ENCODE measurements at regions not wholly inside any gene's neighbourhood (a gene's known extent, or its start where the extent isn't known, plus 50 kb on each side); places are given as distances from the start of the nearest gene placed in this dataset.

DNA sequence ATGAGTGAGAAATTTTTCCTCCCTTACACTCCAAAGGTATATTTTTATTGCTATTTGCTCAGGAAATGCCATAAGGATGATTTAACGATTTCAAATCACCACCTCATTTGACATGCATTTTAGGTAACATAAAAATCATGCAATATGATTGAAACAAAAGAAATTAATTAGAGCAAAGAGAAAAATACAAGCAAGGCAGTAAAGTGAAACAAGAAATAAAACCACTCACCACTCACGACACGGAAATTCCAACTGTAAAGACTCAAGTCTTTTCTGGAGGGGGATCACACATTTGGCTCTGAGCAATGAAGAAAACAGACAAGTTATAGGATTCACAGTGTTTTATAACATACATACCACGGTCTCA lies 86.8 kb upstream of the ARHGAP29 start:
- POLR2A ChIA-PET, result no interaction called here
- Mint-ChIP-seq H3K27ac (no peak overlapping the region), H3K27me3 (peaks cover 32% of the 10 kb centered on the region), H3K4me1 (peaks cover 3% of the 10 kb centered on the region), H3K4me3 (no peak overlapping the region), H3K36me3 (ENCODE audit: low read depth) (no peaks in the 10 kb centered on the region), H3K9me3 (ENCODE audit: low read depth) (no peaks in the 10 kb centered on the region)
- no peak for ATAC-seq
- intact Hi-C loops (cut with DNase I, micrococcal nuclease), result no loop called here
- DNase-seq, result no peak
- CTCF ChIA-PET, result interaction anchor here (0.7 kb wide), 1 partner anchor 278 kb away, joined by 3 read pairs; no protein-coding TSS in a partner anchor

GRCh38 chr1:94323311-94324177 lies 86.2 kb upstream of the ARHGAP29 start:
- DNase-seq, result no peak
- Mint-ChIP-seq H3K4me3 (no peak overlapping the region), H3K4me1 (peaks cover 3% of the 10 kb centered on the region), H3K9me3 (ENCODE audit: low read depth) (no peaks in the 10 kb centered on the region), H3K36me3 (ENCODE audit: low read depth) (no peaks in the 10 kb centered on the region), H3K27ac (no peak overlapping the region), H3K27me3 (peaks cover 30% of the 10 kb centered on the region)
- intact Hi-C loops (cut with DNase I, micrococcal nuclease), result no loop called here
- ATAC-seq, result no peak
- ChIA-PET POLR2A (no interaction called here), CTCF (no interaction called here)

- CTCF ChIA-PET, result interaction anchor here (0.6 kb wide), 1 partner anchor 273 kb away, joined by 3 read pairs; no protein-coding TSS in a partner anchor
- no peak for DNase-seq
- Mint-ChIP-seq H3K4me1 (peaks cover 3% of the 10 kb centered on the region), H3K36me3 (ENCODE audit: low read depth) (no peaks in the 10 kb centered on the region), H3K27ac (no peak overlapping the region), H3K4me3 (no peak overlapping the region), H3K9me3 (ENCODE audit: low read depth) (no peaks in the 10 kb centered on the region), H3K27me3 (peaks cover 24% of the 10 kb centered on the region)
- POLR2A ChIA-PET, result no interaction called here
- ATAC-seq, result no peak
- intact Hi-C loops (cut with DNase I, micrococcal nuclease), result no loop called here
Measured at GRCh38 chr1:94322696-94323095, 85.3 kb upstream of the ARHGAP29 start.

DNA sequence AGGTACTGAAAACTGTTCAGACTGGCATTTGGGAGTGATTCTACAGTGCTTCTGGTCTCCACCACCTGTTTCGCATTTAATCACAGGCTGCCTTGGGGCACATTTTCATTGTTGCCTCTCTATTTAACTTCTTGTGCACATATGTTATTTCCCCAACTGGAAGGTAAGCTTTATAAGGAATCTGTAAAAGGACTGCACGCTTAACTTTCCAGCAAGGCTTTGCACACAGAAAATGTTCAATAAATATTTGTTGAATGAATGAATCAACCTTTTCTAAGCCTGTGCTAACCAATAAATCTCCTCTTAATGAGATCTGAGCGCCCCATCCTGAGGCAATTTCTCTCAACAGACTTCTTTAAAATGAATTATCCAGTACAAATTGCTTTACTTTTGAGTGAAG lies 84.3 kb upstream of the ARHGAP29 start:
- ATAC-seq, result no peak
- H3K9me3 Mint-ChIP-seq (ENCODE audit: low read depth), result no peaks in the 10 kb centered on the region
- H3K27me3 Mint-ChIP-seq, result peaks cover 14% of the 10 kb centered on the region
- no peaks in the 10 kb centered on the region for H3K36me3 Mint-ChIP-seq (ENCODE audit: low read depth)
- ChIA-PET CTCF (interaction anchor here (1.9 kb wide), 1 partner anchor 13 kb away, joined by 5 read pairs; no protein-coding TSS in a partner anchor), POLR2A (no interaction called here)
- intact Hi-C loops (cut with DNase I, micrococcal nuclease), result no loop called here
- no peak overlapping the region for H3K27ac Mint-ChIP-seq
- no peaks in the 10 kb centered on the region for H3K4me1 Mint-ChIP-seq
- DNase-seq, result no peak
- no peak overlapping the region for H3K4me3 Mint-ChIP-seq

DNA sequence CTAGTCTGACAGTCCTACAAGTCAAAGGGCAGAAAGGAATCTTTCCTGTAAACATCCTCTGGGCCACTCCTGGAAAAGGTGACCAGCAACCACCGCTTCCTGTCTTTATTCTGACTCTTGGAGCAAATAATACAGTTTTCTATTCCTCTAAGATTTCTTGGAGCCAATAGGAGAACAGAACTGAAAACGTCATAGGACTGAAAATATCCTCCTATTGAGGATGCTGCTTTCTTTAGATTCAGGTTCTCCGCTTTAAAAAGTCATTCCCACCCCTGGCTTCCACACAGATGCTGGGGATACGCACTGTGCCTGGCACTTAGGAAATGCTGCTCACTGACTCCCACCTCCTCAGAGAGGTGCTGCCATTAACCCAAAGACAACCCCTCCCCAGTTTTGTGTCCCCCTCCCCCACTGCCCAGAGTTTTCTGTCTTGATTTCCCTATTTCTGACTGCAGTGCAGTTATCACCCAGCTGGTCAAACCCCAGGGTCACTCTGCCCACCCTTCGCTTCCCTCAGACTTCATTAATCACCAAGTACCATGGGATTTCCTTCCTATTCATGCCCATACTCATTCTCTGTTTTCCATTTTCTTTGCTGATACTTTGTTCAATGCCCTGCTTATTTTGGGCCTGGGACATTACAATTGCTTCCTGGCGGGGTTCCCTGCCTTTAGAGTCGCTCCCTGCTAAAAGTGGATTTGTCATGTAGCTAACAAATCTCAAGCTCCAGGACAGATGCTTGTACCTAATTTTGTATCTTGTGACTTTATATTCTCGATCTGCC lies 82.1 kb upstream of the ARHGAP29 start:
- DNase-seq, result no peak
- intact Hi-C loops (cut with DNase I, micrococcal nuclease), result no loop called here
- Mint-ChIP-seq H3K4me3 (no peak overlapping the region), H3K27ac (no peak overlapping the region), H3K27me3 (peaks cover 9% of the 10 kb centered on the region), H3K36me3 (ENCODE audit: low read depth) (no peaks in the 10 kb centered on the region), H3K9me3 (ENCODE audit: low read depth) (no peaks in the 10 kb centered on the region), H3K4me1 (no peaks in the 10 kb centered on the region)
- no peak for ATAC-seq
- ChIA-PET POLR2A (no interaction called here), CTCF (interaction anchor here (0.7 kb wide), 1 partner anchor 223 kb away, joined by 3 read pairs; no protein-coding TSS in a partner anchor)

GRCh38 chr1:94318505-94319030 lies 81.2 kb upstream of the ARHGAP29 start:
- no peak overlapping the region for H3K27ac Mint-ChIP-seq
- H3K9me3 Mint-ChIP-seq (ENCODE audit: low read depth), result no peaks in the 10 kb centered on the region
- H3K36me3 Mint-ChIP-seq (ENCODE audit: low read depth), result no peaks in the 10 kb centered on the region
- H3K4me1 Mint-ChIP-seq, result no peaks in the 10 kb centered on the region
- ATAC-seq (no peak), DNase-seq (no peak)
- intact Hi-C loops (cut with DNase I, micrococcal nuclease), result no loop called here
- ChIA-PET POLR2A (no interaction called here), CTCF (no interaction called here)
- H3K4me3 Mint-ChIP-seq, result no peak overlapping the region
- peaks cover 9% of the 10 kb centered on the region for H3K27me3 Mint-ChIP-seq

- intact Hi-C loops (cut with DNase I, micrococcal nuclease), result no loop called here
- no peaks in the 10 kb centered on the region for H3K9me3 Mint-ChIP-seq (ENCODE audit: low read depth)
- no peaks in the 10 kb centered on the region for H3K4me1 Mint-ChIP-seq
- ChIA-PET POLR2A (no interaction called here), CTCF (interaction anchor here (1.2 kb wide), 1 partner anchor 10 kb away, joined by 3 read pairs; no protein-coding TSS in a partner anchor)
- H3K27me3 Mint-ChIP-seq, result peaks cover 7% of the 10 kb centered on the region
- no peak for ATAC-seq
- no peak for DNase-seq
- no peaks in the 10 kb centered on the region for H3K36me3 Mint-ChIP-seq (ENCODE audit: low read depth)
- H3K4me3 Mint-ChIP-seq, result no peak overlapping the region
- no peak overlapping the region for H3K27ac Mint-ChIP-seq
Measured at GRCh38 chr1:94317790-94318188, 80.4 kb upstream of the ARHGAP29 start.

DNA sequence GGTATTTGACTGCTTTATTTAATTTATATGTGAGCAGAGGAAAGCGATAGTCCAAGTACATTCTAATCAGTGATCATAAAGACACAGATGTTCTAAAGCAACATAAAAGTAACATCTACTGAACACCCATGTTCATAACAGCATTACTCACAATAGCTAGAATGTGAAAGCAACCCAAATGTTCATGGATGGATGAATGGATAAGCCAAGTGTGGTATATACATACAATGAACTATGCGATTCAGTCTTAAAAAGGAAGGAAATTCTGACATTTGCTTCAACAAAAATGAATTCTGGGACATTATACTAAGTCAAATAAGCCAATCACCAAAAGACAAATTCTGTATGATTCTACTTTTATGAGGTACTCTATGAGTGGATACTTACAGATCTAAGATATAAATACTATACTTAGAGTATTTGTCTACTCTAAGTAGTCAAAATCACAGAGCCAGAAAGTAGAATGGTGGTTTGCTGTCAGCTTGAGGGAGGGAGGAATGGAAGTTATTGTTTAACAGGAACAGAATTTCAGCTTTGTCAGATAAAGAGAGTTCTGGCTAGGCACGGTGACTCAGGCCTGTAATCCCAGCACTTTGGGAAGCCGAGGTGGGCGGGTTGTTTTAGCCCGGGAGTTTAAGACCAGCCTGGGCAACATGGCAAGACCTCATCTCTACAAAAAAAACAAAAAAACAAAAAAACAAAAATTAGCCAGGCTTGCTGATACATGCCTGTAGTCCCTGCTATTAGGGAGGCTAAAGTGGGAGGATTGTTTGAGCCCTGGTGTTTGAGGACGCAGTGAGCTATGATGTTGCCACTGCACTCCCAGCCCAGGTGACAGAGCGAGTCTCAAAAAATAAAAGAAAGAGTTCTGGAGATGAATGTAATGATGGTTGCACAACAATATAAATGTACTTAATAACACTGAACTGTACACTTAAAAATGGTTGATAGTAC lies 79.7 kb upstream of the ARHGAP29 start:
- Mint-ChIP-seq H3K9me3 (ENCODE audit: low read depth) (no peaks in the 10 kb centered on the region), H3K4me1 (no peaks in the 10 kb centered on the region), H3K4me3 (no peak overlapping the region), H3K27me3 (peaks cover 3% of the 10 kb centered on the region), H3K27ac (no peak overlapping the region), H3K36me3 (ENCODE audit: low read depth) (no peaks in the 10 kb centered on the region)
- ChIA-PET POLR2A (no interaction called here), CTCF (interaction anchor here (1.2 kb wide), 1 partner anchor 11 kb away, joined by 3 read pairs; no protein-coding TSS in a partner anchor)
- ATAC-seq (no peak), DNase-seq (no peak)
- intact Hi-C loops (cut with DNase I, micrococcal nuclease), result no loop called here

GRCh38 chr1:94316183-94316582 lies 78.8 kb upstream of the ARHGAP29 start:
- CTCF ChIA-PET, result interaction anchor here (0.6 kb wide), 1 partner anchor 207 kb away, joined by 3 read pairs; no protein-coding TSS in a partner anchor
- Mint-ChIP-seq H3K9me3 (ENCODE audit: low read depth) (no peaks in the 10 kb centered on the region), H3K4me1 (no peaks in the 10 kb centered on the region), H3K27me3 (peaks cover 3% of the 10 kb centered on the region), H3K27ac (no peak overlapping the region), H3K36me3 (ENCODE audit: low read depth) (no peaks in the 10 kb centered on the region), H3K4me3 (no peak overlapping the region)
- intact Hi-C loops (cut with DNase I, micrococcal nuclease), result no loop called here
- POLR2A ChIA-PET, result no interaction called here
- ATAC-seq (no peak), DNase-seq (no peak)

DNA sequence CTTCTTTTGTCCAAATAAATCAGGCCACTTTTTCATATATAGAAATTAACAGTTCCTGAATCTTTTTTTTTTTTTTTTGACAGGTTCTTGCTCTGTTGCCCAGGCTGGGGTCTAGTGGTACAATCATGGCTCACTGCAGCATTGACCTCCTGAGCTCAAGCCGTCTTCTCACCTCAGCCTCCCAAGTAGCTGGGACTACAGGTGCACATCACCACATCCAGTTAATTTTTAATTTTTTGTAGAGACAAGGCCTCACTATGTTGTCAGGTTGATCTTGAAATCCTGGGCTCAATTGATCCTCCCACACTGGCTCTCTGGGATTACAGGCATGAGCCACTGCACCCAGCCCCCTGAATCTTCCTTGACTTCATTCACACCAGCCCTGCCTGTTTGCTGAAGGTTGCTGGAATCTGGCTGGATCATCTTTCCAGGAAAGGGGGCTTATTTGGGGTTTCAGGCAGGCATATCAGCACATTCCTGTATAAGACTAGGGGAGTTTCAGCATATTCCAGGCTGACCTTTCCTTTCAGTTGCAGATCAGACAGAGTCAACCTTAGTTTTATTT lies 78.2 kb upstream of the ARHGAP29 start:
- intact Hi-C loops (cut with DNase I, micrococcal nuclease), result no loop called here
- ChIA-PET POLR2A (no interaction called here), CTCF (interaction anchor here (0.6 kb wide), 1 partner anchor 208 kb away, joined by 3 read pairs; no protein-coding TSS in a partner anchor)
- Mint-ChIP-seq H3K27ac (no peak overlapping the region), H3K4me1 (no peaks in the 10 kb centered on the region), H3K27me3 (peaks cover 3% of the 10 kb centered on the region), H3K9me3 (ENCODE audit: low read depth) (no peaks in the 10 kb centered on the region), H3K4me3 (no peak overlapping the region), H3K36me3 (ENCODE audit: low read depth) (no peaks in the 10 kb centered on the region)
- no peak for ATAC-seq
- no peak for DNase-seq
